Sigmoid colon (tissue), 6 donors: ENCODE measurements at regions not wholly inside any gene's neighbourhood (a gene's known extent, or its start where the extent isn't known, plus 50 kb on each side); places are given as distances from the start of the nearest gene placed in this dataset.

Source experiments
- DNase-seq: peaks from one replicate; pipeline ENCODE4 v3.0.0-alpha.2; 2019
- H3K27ac ChIP-seq, 4 donors: fragments of 200-600 bp; sonication (generic); one replicate each; pipeline ENCODE4 v1.5.1; 2016 to 2019; ENCODE audit warnings: mild to moderate bottlenecking in 1 of 4
- H3K27me3 ChIP-seq, 3 donors: fragments of 200-600 bp; sonication (generic); one replicate each; pipeline ENCODE4 v1.5.1; 2019; ENCODE audit warnings: mild to moderate bottlenecking in 1 of 3
- H3K36me3 ChIP-seq, 4 donors: fragments of 200-600 bp; sonication (generic); one replicate each; pipeline ENCODE4 v1.5.1; 2016 to 2019
- H3K4me1 ChIP-seq, 4 donors: fragments of 200-600 bp; sonication (generic); one replicate each; pipeline ENCODE4 v1.5.1; 2017 to 2019
- H3K4me3 ChIP-seq, 4 donors: fragments of 200-600 bp; sonication (generic); one replicate each; pipeline ENCODE4 v1.5.1; 2017 to 2019; ENCODE audit warnings: mild to moderate bottlenecking in 2 of 4, moderate library complexity in 1 of 4
- H3K9me3 ChIP-seq, 4 donors: fragments of 200-600 bp in 3 of 4; sonication (generic) in 3 of 4; one replicate each; pipeline versions ENCODE4 v1.5.1 to v1.6.1; 2013 to 2019
- EP300 ChIP-seq, 4 donors: sonication (generic); formaldehyde crosslinking; IDR thresholded peaks; one replicate each; pipeline ENCODE4 v1.6.1; 2017; ENCODE audit warnings: antibody characterized with exemption in 4 of 4
- POLR2A ChIP-seq, 2 donors: fragments of 450-650 bp; IDR thresholded peaks; one replicate each; pipeline ENCODE4 v1.6.1; 2016; ENCODE audit warnings: antibody characterized with exemption in 2 of 2, mild to moderate bottlenecking in 2 of 2, moderate library complexity in 2 of 2
- POLR2AphosphoS5 ChIP-seq, 4 donors: sonication (generic); formaldehyde crosslinking; IDR thresholded peaks; one replicate each; pipeline ENCODE4 v1.6.1; 2017; ENCODE audit warnings: antibody characterized with exemption in 4 of 4
- whole genome bisulfite sequencing, 2 donors: extraction: QIAGEN DNeasy Blood & Tissue Kit; methylation state at CpG; one replicate each; pipeline ENCODE4 v1.1.7; 2013; 5-methylcytosine and 5-hydroxymethylcytosine counted together
- intact Hi-C: fragments of 100-400 bp; cut with DNase I; formaldehyde crosslinking; loops from one replicate; pipeline ENCODE4 v1.15.1; 2023
- TF ChIP-seq, protein P1 (sequence below), 4 experiments: fragments of 450-650 bp in 3 of 4; fragments of 200-600 bp in 1 of 4; IDR thresholded peaks; one replicate each; pipeline ENCODE4 v1.5.1; 2016 to 2019; ENCODE audit warnings: antibody characterized with exemption in 4 of 4, mild to moderate bottlenecking in 3 of 4, moderate library complexity in 2 of 4
- donor health status: healthy with polysubstance abuse.
- donor health status: healthy.

- WGBS, 2 donors = 75 to 78% methylated on average over 4 of the region's 4 CpGs
- DNase-seq = no peak
Observed at GRCh38 chr4:167380964-167381363, 146.7 kb upstream of the SPOCK3 start.

DNA sequence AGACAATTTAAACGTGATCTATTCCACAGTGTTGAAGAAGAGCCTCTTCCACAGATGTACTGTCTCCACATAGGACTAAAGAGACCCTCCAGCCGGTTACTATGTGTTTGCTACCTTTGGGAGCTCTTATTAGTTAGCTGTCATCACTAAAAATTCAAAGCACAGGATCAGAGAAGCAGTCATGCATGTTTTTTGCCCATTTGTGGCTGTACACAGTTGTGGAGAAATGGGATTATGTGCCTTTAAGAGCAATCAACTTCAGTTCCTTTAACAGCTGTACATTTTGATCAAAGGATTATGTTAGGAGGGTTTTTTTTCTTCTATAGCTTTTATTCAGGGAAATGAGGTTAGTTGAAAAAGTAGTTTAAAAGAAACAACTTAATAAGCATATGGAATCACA, 149.0 kb upstream of the SPOCK3 start:
- no peaks in the 10 kb centered on the region for H3K9me3 ChIP-seq
- TF ChIP-seq, protein P1, sequence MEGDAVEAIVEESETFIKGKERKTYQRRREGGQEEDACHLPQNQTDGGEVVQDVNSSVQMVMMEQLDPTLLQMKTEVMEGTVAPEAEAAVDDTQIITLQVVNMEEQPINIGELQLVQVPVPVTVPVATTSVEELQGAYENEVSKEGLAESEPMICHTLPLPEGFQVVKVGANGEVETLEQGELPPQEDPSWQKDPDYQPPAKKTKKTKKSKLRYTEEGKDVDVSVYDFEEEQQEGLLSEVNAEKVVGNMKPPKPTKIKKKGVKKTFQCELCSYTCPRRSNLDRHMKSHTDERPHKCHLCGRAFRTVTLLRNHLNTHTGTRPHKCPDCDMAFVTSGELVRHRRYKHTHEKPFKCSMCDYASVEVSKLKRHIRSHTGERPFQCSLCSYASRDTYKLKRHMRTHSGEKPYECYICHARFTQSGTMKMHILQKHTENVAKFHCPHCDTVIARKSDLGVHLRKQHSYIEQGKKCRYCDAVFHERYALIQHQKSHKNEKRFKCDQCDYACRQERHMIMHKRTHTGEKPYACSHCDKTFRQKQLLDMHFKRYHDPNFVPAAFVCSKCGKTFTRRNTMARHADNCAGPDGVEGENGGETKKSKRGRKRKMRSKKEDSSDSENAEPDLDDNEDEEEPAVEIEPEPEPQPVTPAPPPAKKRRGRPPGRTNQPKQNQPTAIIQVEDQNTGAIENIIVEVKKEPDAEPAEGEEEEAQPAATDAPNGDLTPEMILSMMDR (IDR thresholded peaks at IDR 0.05) = no peak
- TF ChIP-seq POLR2A (IDR thresholded peaks at IDR 0.05) (no peak), POLR2AphosphoS5 (IDR thresholded peaks at IDR 0.05) (no peak), EP300 (IDR thresholded peaks at IDR 0.05) (no peak)
- no peaks in the 10 kb centered on the region for H3K4me1 ChIP-seq
- no peaks in the 10 kb centered on the region for H3K27me3 ChIP-seq
- H3K27ac ChIP-seq = no peak overlapping the region
- intact Hi-C loops = no loop called here
- DNase-seq = no peak
- 44 to 66% methylated on average over 2 of the region's 2 CpGs for WGBS, 2 donors
- no peaks in the 10 kb centered on the region for H3K36me3 ChIP-seq
- H3K4me3 ChIP-seq = no peak overlapping the region

More at GRCh38 chr4:167380964-167381363, 146.7 kb upstream of the SPOCK3 start:
- no peaks in the 10 kb centered on the region for H3K36me3 ChIP-seq
- no peak for TF ChIP-seq EP300 (IDR thresholded peaks at IDR 0.05)
- TF ChIP-seq POLR2A (IDR thresholded peaks at IDR 0.05) = no peak
- TF ChIP-seq, protein P1 (IDR thresholded peaks at IDR 0.05) = no peak
- no peak for TF ChIP-seq POLR2AphosphoS5 (IDR thresholded peaks at IDR 0.05)
- H3K4me1 ChIP-seq = no peaks in the 10 kb centered on the region
- no peak overlapping the region for H3K4me3 ChIP-seq
- H3K9me3 ChIP-seq = no peaks in the 10 kb centered on the region
- H3K27me3 ChIP-seq = no peaks in the 10 kb centered on the region
- no peak overlapping the region for H3K27ac ChIP-seq
- intact Hi-C loops = no loop called here

DNA sequence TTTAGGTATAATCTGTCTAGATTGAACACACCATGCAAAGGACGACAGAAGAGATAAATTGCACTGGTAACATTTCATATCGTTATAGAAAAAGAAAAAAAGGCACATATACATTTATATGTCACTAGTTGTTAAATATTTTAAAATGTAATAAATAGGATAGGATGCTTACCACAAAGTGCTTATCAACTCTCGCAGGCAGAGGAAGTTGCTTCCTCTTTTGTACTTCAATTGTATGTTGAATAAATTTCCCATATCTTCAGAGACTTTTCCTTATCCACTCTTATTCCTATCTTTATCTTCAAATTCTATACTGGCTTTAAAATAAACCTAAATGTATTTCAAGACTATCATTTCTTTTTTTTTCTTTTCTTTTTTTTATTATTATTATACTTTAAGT, 163.3 kb upstream of the SPOCK3 start:
- TF ChIP-seq POLR2A (IDR thresholded peaks at IDR 0.05) (no peak), EP300 (IDR thresholded peaks at IDR 0.05) (no peak)
- TF ChIP-seq, protein P1 (IDR thresholded peaks at IDR 0.05) = no peak
- Histone ChIP-seq H3K4me3 (no peak overlapping the region), H3K36me3 (no peaks in the 10 kb centered on the region), H3K27ac (no peak overlapping the region), H3K9me3 (no peaks in the 10 kb centered on the region), H3K4me1 (no peaks in the 10 kb centered on the region), H3K27me3 (no peaks in the 10 kb centered on the region)
- WGBS, 2 donors = 36 to 73% methylated on average over 3 of the region's 3 CpGs
- no peak for DNase-seq
- intact Hi-C loops = no loop called here

DNA sequence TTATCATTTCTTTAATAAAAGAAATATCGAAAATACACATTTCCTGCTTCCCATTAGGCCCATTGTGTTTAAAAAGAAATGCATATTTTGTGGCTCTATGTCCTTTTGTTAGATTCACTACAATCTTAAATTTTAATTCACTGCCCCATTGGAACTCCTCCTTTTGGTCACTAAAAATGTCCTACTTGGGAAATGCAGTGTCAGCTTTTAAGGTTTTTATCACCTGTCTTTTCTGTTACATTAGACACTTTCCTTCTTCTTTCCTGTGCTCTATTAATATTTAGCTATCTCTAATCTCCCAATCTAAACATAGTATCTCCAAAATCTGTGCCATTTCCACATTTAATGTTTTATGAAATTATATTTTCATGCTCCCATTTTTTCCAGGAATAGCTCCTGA, 164.9 kb upstream of the SPOCK3 start:
- intact Hi-C loops = no loop called here
- H3K36me3 ChIP-seq = no peaks in the 10 kb centered on the region
- no peak overlapping the region for H3K27ac ChIP-seq
- H3K4me1 ChIP-seq = no peaks in the 10 kb centered on the region
- no peak for DNase-seq
- no peak overlapping the region for H3K4me3 ChIP-seq
- H3K9me3 ChIP-seq = no peaks in the 10 kb centered on the region
- TF ChIP-seq, protein P1 (IDR thresholded peaks at IDR 0.05) = no peak
- no peak for TF ChIP-seq POLR2AphosphoS5 (IDR thresholded peaks at IDR 0.05)
- TF ChIP-seq EP300 (IDR thresholded peaks at IDR 0.05) = no peak
- TF ChIP-seq POLR2A (IDR thresholded peaks at IDR 0.05) = no peak
- H3K27me3 ChIP-seq = no peaks in the 10 kb centered on the region
- WGBS, 2 donors = 74% methylated on average over 1 of the region's 1 CpG

DNA sequence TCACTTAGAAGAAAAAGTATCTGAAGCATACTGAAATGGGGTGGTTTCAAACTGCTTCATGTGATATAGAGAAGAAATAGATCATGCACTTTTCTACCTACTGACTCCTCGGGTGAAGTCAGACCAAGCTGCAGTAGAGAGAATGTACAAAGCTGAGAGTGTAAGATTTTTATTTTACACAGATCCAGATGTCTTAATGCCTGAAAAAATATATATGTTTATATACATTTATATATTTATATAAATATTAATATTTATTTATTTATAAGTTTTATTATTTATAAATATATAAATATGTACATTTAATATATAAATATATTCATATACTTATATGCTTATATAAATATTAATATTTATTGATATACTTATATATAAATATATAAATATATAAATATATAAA, 171.9 kb upstream of the SPOCK3 start:
- WGBS, 2 donors = 90 to 95% methylated on average over 1 of the region's 1 CpG
- Histone ChIP-seq H3K4me3 (no peak overlapping the region), H3K4me1 (no peaks in the 10 kb centered on the region), H3K36me3 (no peaks in the 10 kb centered on the region), H3K27ac (no peak overlapping the region), H3K9me3 (no peaks in the 10 kb centered on the region), H3K27me3 (no peaks in the 10 kb centered on the region)
- DNase-seq = no peak
- intact Hi-C loops = no loop called here
- TF ChIP-seq POLR2A (IDR thresholded peaks at IDR 0.05) (no peak), POLR2AphosphoS5 (IDR thresholded peaks at IDR 0.05) (no peak), EP300 (IDR thresholded peaks at IDR 0.05) (no peak)
- TF ChIP-seq, protein P1 (IDR thresholded peaks at IDR 0.05) = no peak
